ENCODE measurements at regions not wholly inside any gene's neighbourhood (a gene's known extent, or its start where the extent isn't known, plus 50 kb on each side); places are given as distances from the start of the nearest gene placed in this dataset.

GRCh38 chr1:29554208-29554778 is 318.0 kb downstream of the PTPRU start:
- TF ChIP-seq EGR1 (IDR thresholded peaks at IDR 0.05; ENCODE audit: borderline replicate concordance in 1 of 2, low read depth in 2 of 2, low read length in 2 of 2): no peak
- TF ChIP-seq CREB1 (IDR thresholded peaks at IDR 0.05; ENCODE audit: low read depth): no peak
- no peak for TF ChIP-seq POLR2A (IDR thresholded peaks at IDR 0.05; ENCODE audit: low read depth, low read length)
- no peak for TF ChIP-seq YY1 (IDR thresholded peaks at IDR 0.05; ENCODE audit: low read depth, low read length)
- no peak for TF ChIP-seq CTCF (IDR thresholded peaks at IDR 0.05 in 2 of 3, conservative IDR thresholded peaks at IDR 0.05 in 1 of 3; ENCODE audit: control insufficient read depth in 2 of 3, extremely low read depth in 1 of 3, insufficient read depth in 1 of 3, low read depth in 3 of 3, low read length in 3 of 3)
